K562 (cell line): ENCODE measurements at regions not wholly inside any gene's neighbourhood (a gene's known extent, or its start where the extent isn't known, plus 50 kb on each side); places are given as distances from the start of the nearest gene placed in this dataset.

Experiments used
- ATAC-seq: fragments of 200-7000 bp; cut with Tn5 transposase; 3 replicates; pipeline ENCODE4 v1.9.1; 2020; ENCODE audit warnings: moderate library complexity
- BruUV-seq: library from RNA; stranded (reverse); fragments of 400-500 nt; replicated peaks from 2 replicates; lab custom pipeline; 2021; lab: Mats Ljungman, UMichigan
- CTCF ChIA-PET: fragments of 300-600 bp; formaldehyde crosslinking; extraction: SDS; loops from one replicate; lab custom pipeline; 2021; ENCODE audit warnings: low intra/inter-chr PET ratio; lab: Yijun Ruan, JAX
- POLR2A ChIA-PET: fragments of 300-600, 350-650 bp; sonication (Branson Sonifier 250); formaldehyde crosslinking; extraction: SDS; loops from one replicate; lab custom pipeline; 2021; ENCODE audit warnings: antibody characterized with exemption, inconsistent platforms; lab: Yijun Ruan, JAX
- DNase-seq, 4 experiments: peaks; one replicate each; pipeline versions ENCODE4 v3.0.0 to v3.0.0-alpha.2; 2011 to 2018; ENCODE audit warnings: low spot score in 3 of 4, mixed read lengths in 3 of 4; ENCODE audit errors: extremely low read depth in 1 of 4
- FAIRE-seq: peaks from 2 replicates; lab custom pipeline; 2011; peaks lifted over from hg19 to GRCh38; lab: Jason Lieb, UNC
- H2AFZ ChIP-seq: 2 replicates; pipeline ENCODE4 v1.6.0; 2011; ENCODE audit warnings: low read depth, low read length, control low read depth, inconsistent platforms
- H3K27ac ChIP-seq: fragments of 200-600 bp; 3 replicates; pipeline ENCODE4 v1.8.0; 2011; ENCODE audit warnings: low read depth, mild to moderate bottlenecking, control low read depth, inconsistent platforms, low read length, moderate library complexity, mixed read lengths; ENCODE audit errors: extremely low read depth
- H3K27me3 ChIP-seq, 2 experiments: fragments of 300-600 bp in 1 of 2; 2 replicates in 1 of 2; 3 replicates in 1 of 2; pipeline versions ENCODE4 v1.6.0 to v1.8.0; 2011; ENCODE audit warnings: inconsistent platforms in 2 of 2, low read length in 2 of 2, mild to moderate bottlenecking in 1 of 2, mixed read lengths in 1 of 2, moderate library complexity in 1 of 2; ENCODE audit not compliant: control insufficient read depth in 2 of 2, insufficient read depth in 2 of 2
- H3K36me3 ChIP-seq: fragments of 300-600 bp; 3 replicates; pipeline ENCODE4 v1.8.0; 2011; ENCODE audit warnings: mild to moderate bottlenecking, low read length, inconsistent platforms; ENCODE audit not compliant: control insufficient read depth, insufficient read depth
- H3K4me1 ChIP-seq, 2 experiments: fragments of 200-600 bp in 1 of 2; replicated peaks in 1 of 2; 2 replicates in 1 of 2; 3 replicates in 1 of 2; pipeline versions ENCODE4 v1.5.1 to v1.8.0; 2011; ENCODE audit warnings: inconsistent platforms in 2 of 2, low read length in 2 of 2, mild to moderate bottlenecking in 1 of 2, mixed read lengths in 1 of 2, moderate library complexity in 1 of 2; ENCODE audit not compliant: control insufficient read depth in 2 of 2, insufficient read depth in 2 of 2
- H3K4me2 ChIP-seq: 2 replicates; pipeline ENCODE4 v1.6.1; 2011; ENCODE audit warnings: low read length, control low read depth, inconsistent platforms, mixed read lengths; ENCODE audit not compliant: insufficient read depth
- H3K4me3 ChIP-seq: fragments of 200-600 bp; sonication (generic), shearing (Covaris generic); 2 replicates; pipeline ENCODE4 v1.5.1; 2016; ENCODE audit warnings: control low read depth, inconsistent platforms
- H3K79me2 ChIP-seq: fragments of 200-600 bp; 3 replicates; pipeline ENCODE4 v1.8.0; 2011; ENCODE audit warnings: low read length, inconsistent platforms; ENCODE audit not compliant: control insufficient read depth, insufficient read depth
- H3K9ac ChIP-seq, 2 experiments: 2 replicates each; pipeline versions ENCODE4 v1.6.0 to v1.6.1; 2011; ENCODE audit warnings: low read depth in 2 of 2, low read length in 2 of 2, control low read depth in 1 of 2, inconsistent platforms in 1 of 2, mild to moderate bottlenecking in 1 of 2, mixed read lengths in 1 of 2; ENCODE audit not compliant: insufficient read depth in 1 of 2
- H3K9me1 ChIP-seq: one replicate; pipeline ENCODE4 v1.6.0; 2011; ENCODE audit warnings: inconsistent platforms, mild to moderate bottlenecking, low read length, moderate library complexity; ENCODE audit not compliant: control insufficient read depth, insufficient read depth
- H3K9me3 ChIP-seq: replicated peaks from 2 replicates; pipeline ENCODE4 v1.5.1; 2011; ENCODE audit warnings: low read depth, low read length, inconsistent platforms; ENCODE audit not compliant: control insufficient read depth, insufficient read depth
- H4K20me1 ChIP-seq: replicated peaks from 2 replicates; pipeline ENCODE4 v1.6.1; 2011; ENCODE audit warnings: low read length, inconsistent platforms, mixed read lengths; ENCODE audit not compliant: control insufficient read depth, insufficient read depth
- BCL6 ChIP-seq: fragments of 250-450 bp; sonication (Bioruptor Pico); IDR thresholded peaks from 2 replicates; pipeline ENCODE4 v1.4.0; 2020
- CREB3 ChIP-seq: fragments of 450-650 bp; conservative IDR thresholded peaks from 2 replicates; pipeline ENCODE4 v1.6.1; 2016; ENCODE audit warnings: missing genetic modification characterization, low read depth, mild to moderate bottlenecking, missing compliant biosample characterization, moderate library complexity
- FOXM1 ChIP-seq, 2 experiments: fragments of 450-650 bp in 1 of 2; sonication (generic) in 1 of 2; formaldehyde crosslinking in 1 of 2; IDR thresholded peaks; 2 replicates each; pipeline versions ENCODE4 v1.6.1 to v1.9.0; 2017 to 2022; ENCODE audit warnings: low read depth in 2 of 2, mild to moderate bottlenecking in 2 of 2, missing genetic modification reagents in 1 of 2, moderate library complexity in 1 of 2
- HMGXB4 ChIP-seq: sonication (generic); formaldehyde crosslinking; IDR thresholded peaks from 2 replicates; pipeline ENCODE4 v1.8.1; 2023; ENCODE audit warnings: mild to moderate bottlenecking, missing genetic modification reagents
- JUNB ChIP-seq: fragments of 450-650 bp; formaldehyde crosslinking; conservative IDR thresholded peaks from 2 replicates; pipeline ENCODE4 v1.4.0; 2020; ENCODE audit warnings: mild to moderate bottlenecking
- KLF6 ChIP-seq: fragments of 250-450 bp; sonication (Bioruptor Pico); IDR thresholded peaks from 2 replicates; pipeline ENCODE4 v1.4.0; 2020; ENCODE audit warnings: mild to moderate bottlenecking, moderate library complexity, borderline replicate concordance
- MEF2D ChIP-seq: conservative IDR thresholded peaks from 2 replicates; pipeline ENCODE4 v1.6.1; 2016; ENCODE audit warnings: low read depth, missing genetic modification characterization, missing compliant biosample characterization
- MNT ChIP-seq, 2 experiments: fragments of 450-650 bp; conservative IDR thresholded peaks; 2 replicates each; pipeline ENCODE4 v1.6.1; 2017; ENCODE audit warnings: mild to moderate bottlenecking in 2 of 2, moderate library complexity in 2 of 2
- NFATC3 ChIP-seq: fragments of 450-650 bp; IDR thresholded peaks from 2 replicates; pipeline ENCODE4 v1.6.1; 2017; ENCODE audit warnings: mild to moderate bottlenecking
- PRMT5 ChIP-seq: sonication (generic); formaldehyde crosslinking; IDR thresholded peaks from 2 replicates; pipeline ENCODE4 v1.5.0; 2020; ENCODE audit warnings: missing genetic modification reagents
- RBM22 ChIP-seq: fragments of 200-400 bp; formaldehyde crosslinking; IDR thresholded peaks from 2 replicates; pipeline ENCODE4 v1.6.1; 2018; ENCODE audit warnings: low read length, low read depth; ENCODE audit not compliant: poor library complexity, severe bottlenecking
- RCOR1 ChIP-seq, 2 experiments: IDR thresholded peaks; 2 replicates each; pipeline ENCODE4 v1.6.1; 2012; ENCODE audit warnings: low read depth in 2 of 2, low read length in 2 of 2, borderline replicate concordance in 1 of 2, improper control_type of control experiment in 1 of 2
- SMARCE1 ChIP-seq: fragments of 450-650 bp; IDR thresholded peaks from 2 replicates; pipeline ENCODE4 v1.7.1; 2016; ENCODE audit warnings: mild to moderate bottlenecking
- SP1 ChIP-seq: sonication (generic); formaldehyde crosslinking; IDR thresholded peaks from 2 replicates; pipeline ENCODE4 v1.8.1; 2022; ENCODE audit warnings: mild to moderate bottlenecking, missing genetic modification reagents
- TAL1 ChIP-seq: fragments of 450-650 bp; IDR thresholded peaks from 2 replicates; pipeline ENCODE4 v1.6.1; 2016; ENCODE audit warnings: mild to moderate bottlenecking
- ZBTB26 ChIP-seq: fragments of 450-650 bp; formaldehyde crosslinking; IDR thresholded peaks from 2 replicates; pipeline ENCODE4 v1.4.0; 2022; ENCODE audit warnings: missing genetic modification characterization
- ZKSCAN8 ChIP-seq: fragments of 200-800 bp; sonication (Bioruptor generic); IDR thresholded peaks from 2 replicates; pipeline ENCODE4 v1.6.1; 2016; ENCODE audit warnings: missing genetic modification characterization, missing compliant biosample characterization
- ZNF124 ChIP-seq: sonication (generic); formaldehyde crosslinking; IDR thresholded peaks from 2 replicates; pipeline ENCODE4 v1.8.1; 2022; ENCODE audit warnings: missing genetic modification reagents
- WGBS: fragments of 100-300 bp; shearing (Covaris generic); methylation state at CpG from one replicate; pipeline ENCODE4 v1.1.6; 2016; ENCODE audit warnings: low coverage, mixed read lengths; ENCODE audit not compliant: insufficient coverage; ENCODE audit errors: missing lambda C conversion rate; 5-methylcytosine and 5-hydroxymethylcytosine counted together
- in situ Hi-C: fragments of 300-500 bp; cut with MboI; formaldehyde crosslinking; loops from 4 replicates; pipeline ENCODE4 v1.15.0; 2018; ENCODE audit warnings: inconsistent platforms, mixed read lengths
- intact Hi-C: fragments of 100-400 bp; cut with micrococcal nuclease; formaldehyde crosslinking; loops from 2 replicates; pipeline ENCODE4 v1.14.2; 2022

GRCh38 chr1:101451888-101452287 is 215.1 kb downstream of the S1PR1 start:
- no peaks in the 10 kb centered on the region for H4K20me1 ChIP-seq
- 3% methylated on average over 6 of the region's 6 CpGs for WGBS
- H3K27me3 ChIP-seq, result no peaks in the 10 kb centered on the region
- no peaks in the 10 kb centered on the region for H3K9me3 ChIP-seq
- ChIA-PET POLR2A (no interaction called here), CTCF (no interaction called here)
- FAIRE-seq (no peak), ATAC-seq (no peak), DNase-seq (no peak)
- no peak overlapping the region for H2AFZ ChIP-seq
- H3K27ac ChIP-seq, result no peak overlapping the region
- no peaks in the 10 kb centered on the region for H3K4me1 ChIP-seq
- peaks cover 2% of the 10 kb centered on the region for H3K9me1 ChIP-seq
- H3K4me3 ChIP-seq, result no peak overlapping the region
- no TSS peak for BruUV-seq
- no peak overlapping the region for H3K4me2 ChIP-seq
- intact Hi-C loops, result no loop called here
- H3K79me2 ChIP-seq, result no peaks in the 10 kb centered on the region
- H3K9ac ChIP-seq, result no peak overlapping the region
- in situ Hi-C loops, result no loop called here
- no peaks in the 10 kb centered on the region for H3K36me3 ChIP-seq
- TF ChIP-seq FOXM1 (IDR thresholded peaks at IDR 0.05; ENCODE audit: low read depth), result no peak
- TF ChIP-seq FOXM1 (CRISPR knock-in tag; IDR thresholded peaks at IDR 0.05; ENCODE audit: low read depth), result no peak
- no peak for TF ChIP-seq RCOR1 (IDR thresholded peaks at IDR 0.05; ENCODE audit: borderline replicate concordance in 1 of 2, low read depth in 2 of 2, low read length in 2 of 2)
- TF ChIP-seq RBM22, result no peak
- no peak for TF ChIP-seq ZBTB26 (CRISPR knock-in tag)
- TF ChIP-seq JUNB (CRISPR knock-in tag), result no peak
- no peak for TF ChIP-seq BCL6 (CRISPR knock-in tag)
- TF ChIP-seq MEF2D (tag), result no peak
- no peak for TF ChIP-seq TAL1
- no peak for TF ChIP-seq NFATC3
- no peak for TF ChIP-seq HMGXB4
- no peak for TF ChIP-seq MNT (conservative IDR thresholded peaks at IDR 0.05)
- no peak for TF ChIP-seq KLF6 (CRISPR knock-in tag)
- no peak for TF ChIP-seq ZNF124 (CRISPR knock-in tag)
- no peak for TF ChIP-seq PRMT5 (CRISPR knock-in tag)
- no peak for TF ChIP-seq CREB3 (tag)
- TF ChIP-seq SP1 (CRISPR knock-in tag), result no peak
- TF ChIP-seq ZKSCAN8 (CRISPR knock-in tag), result no peak
- TF ChIP-seq SMARCE1, result no peak
